IMR-90 (cell line): ENCODE measurements at regions not wholly inside any gene's neighbourhood (a gene's known extent, or its start where the extent isn't known, plus 50 kb on each side); places are given as distances from the start of the nearest gene placed in this dataset.

ENCODE experiments used
- ATAC-seq: fragments of 200-7000 bp; cut with Tn5 transposase; 2 replicates; pipeline ENCODE4 v1.9.1; 2020; ENCODE audit warnings: low read depth, mild to moderate bottlenecking, moderate library complexity
- BruUV-seq: library from RNA; stranded (reverse); fragments of 400-500 nt; replicated peaks from 2 replicates; lab custom pipeline; 2021; lab: Mats Ljungman, UMichigan
- CTCF ChIA-PET: fragments of 300-600 bp; formaldehyde crosslinking; extraction: SDS; loops from one replicate; lab custom pipeline; 2021; ENCODE audit warnings: antibody characterized with exemption; lab: Yijun Ruan, JAX
- POLR2A ChIA-PET: fragments of 300-600 bp; sonication (Branson Sonifier 250); formaldehyde crosslinking; loops from one replicate; lab custom pipeline; 2022; ENCODE audit warnings: antibody characterized with exemption; ENCODE audit not compliant: unreplicated experiment; lab: Charles Lee
- DNase-seq: peaks from one replicate; pipeline ENCODE4 v3.0.0; 2013
- H2AFZ ChIP-seq: replicated peaks from 2 replicates; pipeline ENCODE3; 2013; ENCODE audit warnings: low read length, mild to moderate bottlenecking; ENCODE audit not compliant: poor library complexity
- H2AK5ac ChIP-seq: 2 replicates; pipeline ENCODE4 v1.6.1; 2013; ENCODE audit warnings: low read depth, low read length, inconsistent platforms
- H2AK9ac ChIP-seq: replicated peaks from 2 replicates; pipeline ENCODE3; 2013; ENCODE audit warnings: mild to moderate bottlenecking, low read depth, low read length, moderate library complexity; ENCODE audit not compliant: poor library complexity
- H2BK120ac ChIP-seq: 2 replicates; pipeline ENCODE4 v1.6.1; 2013; ENCODE audit warnings: low read depth, low read length, inconsistent platforms
- H2BK15ac ChIP-seq: 3 replicates; pipeline ENCODE4 v1.6.1; 2013; ENCODE audit warnings: low read depth, low read length, inconsistent platforms
- H2BK20ac ChIP-seq: 2 replicates; pipeline ENCODE4 v1.6.1; 2013; ENCODE audit warnings: low read depth, mild to moderate bottlenecking, inconsistent platforms, low read length, moderate library complexity
- H2BK5ac ChIP-seq: 2 replicates; pipeline ENCODE4 v1.6.1; 2013; ENCODE audit warnings: mild to moderate bottlenecking, low read depth, low read length, inconsistent platforms; ENCODE audit not compliant: poor library complexity, severe bottlenecking
- H3K14ac ChIP-seq: replicated peaks from 2 replicates; pipeline ENCODE4 v1.6.1; 2013; ENCODE audit warnings: low read depth, low read length, inconsistent platforms
- H3K18ac ChIP-seq: 2 replicates; pipeline ENCODE4 v1.6.1; 2013; ENCODE audit warnings: low read depth, low read length, control low read depth
- H3K23ac ChIP-seq: 2 replicates; pipeline ENCODE4 v1.6.1; 2013; ENCODE audit warnings: low read depth, low read length, inconsistent platforms
- H3K27ac ChIP-seq: 2 replicates; pipeline ENCODE4 v1.5.1; 2013; ENCODE audit warnings: mild to moderate bottlenecking, control low read depth, low read length; ENCODE audit not compliant: insufficient read depth
- H3K27me3 ChIP-seq: 2 replicates; pipeline ENCODE4 v1.6.1; 2013; ENCODE audit warnings: low read length; ENCODE audit not compliant: control insufficient read depth, insufficient read depth
- H3K36me3 ChIP-seq: 2 replicates; pipeline ENCODE4 v1.6.1; 2013; ENCODE audit warnings: low read length, mixed read lengths; ENCODE audit not compliant: control insufficient read depth, insufficient read depth
- H3K4ac ChIP-seq: 2 replicates; pipeline ENCODE4 v1.6.1; 2013; ENCODE audit warnings: low read depth, low read length, inconsistent platforms
- H3K4me1 ChIP-seq: 2 replicates; pipeline ENCODE4 v1.6.1; 2013; ENCODE audit warnings: low read length, mixed read lengths; ENCODE audit not compliant: control insufficient read depth, insufficient read depth
- H3K4me2 ChIP-seq: 2 replicates; pipeline ENCODE4 v1.6.1; 2013; ENCODE audit warnings: low read depth, mild to moderate bottlenecking, control low read depth, low read length, moderate library complexity
- H3K4me3 ChIP-seq: 2 replicates; pipeline ENCODE4 v1.5.1; 2013; ENCODE audit warnings: low read depth, mild to moderate bottlenecking, control low read depth, low read length, moderate library complexity; ENCODE audit not compliant: insufficient read depth
- H3K56ac ChIP-seq: 2 replicates; pipeline ENCODE4 v1.6.1; 2013; ENCODE audit warnings: low read length, inconsistent platforms; ENCODE audit not compliant: insufficient read depth; ENCODE audit errors: extremely low read depth
- H3K79me1 ChIP-seq, 2 experiments: 2 replicates each; pipeline ENCODE4 v1.6.1; 2013; ENCODE audit warnings: low read length in 2 of 2, inconsistent platforms in 1 of 2, low read depth in 1 of 2
- H3K9ac ChIP-seq: 2 replicates; pipeline ENCODE4 v1.6.1; 2013; ENCODE audit warnings: low read depth, low read length, control low read depth
- H3K9me1 ChIP-seq: 2 replicates; pipeline ENCODE4 v1.6.1; 2013; ENCODE audit warnings: low read length, inconsistent platforms; ENCODE audit not compliant: insufficient read depth
- H3K9me3 ChIP-seq: 2 replicates; pipeline ENCODE4 v1.6.1; 2013; ENCODE audit warnings: low read length; ENCODE audit not compliant: control insufficient read depth, insufficient read depth
- H4K20me1 ChIP-seq: 2 replicates; pipeline ENCODE4 v1.6.1; 2013; ENCODE audit warnings: low read length, inconsistent platforms; ENCODE audit not compliant: insufficient read depth
- H4K5ac ChIP-seq: 2 replicates; pipeline ENCODE4 v1.6.1; 2013; ENCODE audit warnings: mild to moderate bottlenecking, low read depth, low read length, control low read depth
- H4K8ac ChIP-seq, 2 experiments: 2 replicates each; pipeline ENCODE4 v1.6.1; 2013; ENCODE audit warnings: low read depth in 2 of 2, low read length in 2 of 2, control low read depth in 1 of 2, inconsistent platforms in 1 of 2
- H4K91ac ChIP-seq: 2 replicates; pipeline ENCODE4 v1.6.1; 2013; ENCODE audit warnings: low read depth, low read length, inconsistent platforms; ENCODE audit not compliant: insufficient read depth
- CHD1 ChIP-seq: IDR thresholded peaks from 2 replicates; pipeline ENCODE4 v1.6.1; 2012; ENCODE audit warnings: low read depth, low read length, improper control_type of control experiment
- ELK1 ChIP-seq: fragments of 150-350 bp; IDR thresholded peaks from 2 replicates; pipeline ENCODE4 v1.6.1; 2016; ENCODE audit warnings: low read depth, mild to moderate bottlenecking, low read length, moderate library complexity, borderline replicate concordance
- NFE2L2 ChIP-seq: fragments of 150-350 bp; IDR thresholded peaks from 2 replicates; pipeline ENCODE4 v1.6.1; 2016; ENCODE audit warnings: low read depth, mild to moderate bottlenecking, low read length
- POLR2A ChIP-seq: IDR thresholded peaks from 2 replicates; pipeline ENCODE4 v1.6.1; 2012; ENCODE audit warnings: mild to moderate bottlenecking, low read depth, low read length
- RCOR1 ChIP-seq: IDR thresholded peaks from 2 replicates; pipeline ENCODE4 v1.6.1; 2012; ENCODE audit warnings: mild to moderate bottlenecking, low read length, improper control_type of control experiment; ENCODE audit not compliant: insufficient replicate concordance
- SMC3 ChIP-seq: fragments of 150-350 bp; IDR thresholded peaks from 2 replicates; pipeline ENCODE4 v1.6.1; 2016; ENCODE audit warnings: low read depth, mild to moderate bottlenecking, antibody characterized with exemption, low read length, moderate library complexity
- WGBS, 2 experiments: methylation state at CpG; one replicate each; pipeline versions ENCODE4 v1.1.5 to v1.1.7; 2013; ENCODE audit warnings: missing lambda C conversion rate in 2 of 2; ENCODE audit not compliant: insufficient read length in 1 of 2; ENCODE audit errors: extremely low coverage in 2 of 2; 5-methylcytosine and 5-hydroxymethylcytosine counted together
- dilution Hi-C: fragments of 300-500 bp; cut with HindIII; formaldehyde crosslinking; loops from one replicate; pipeline ENCODE4 v1.14.3; 2018; ENCODE audit warnings: low sequenced_read_pairs; ENCODE audit not compliant: unreplicated experiment
- in situ Hi-C: fragments of 300-500 bp; cut with MboI; formaldehyde crosslinking; loops from 3 replicates; pipeline ENCODE4 v1.14.3; 2019; ENCODE audit warnings: low sequenced_read_pairs, inconsistent platforms, mixed read lengths
- intact Hi-C: fragments of 100-400 bp; cut with micrococcal nuclease; formaldehyde crosslinking; loops from 2 replicates; pipeline ENCODE4 v1.10.0; 2022

DNA sequence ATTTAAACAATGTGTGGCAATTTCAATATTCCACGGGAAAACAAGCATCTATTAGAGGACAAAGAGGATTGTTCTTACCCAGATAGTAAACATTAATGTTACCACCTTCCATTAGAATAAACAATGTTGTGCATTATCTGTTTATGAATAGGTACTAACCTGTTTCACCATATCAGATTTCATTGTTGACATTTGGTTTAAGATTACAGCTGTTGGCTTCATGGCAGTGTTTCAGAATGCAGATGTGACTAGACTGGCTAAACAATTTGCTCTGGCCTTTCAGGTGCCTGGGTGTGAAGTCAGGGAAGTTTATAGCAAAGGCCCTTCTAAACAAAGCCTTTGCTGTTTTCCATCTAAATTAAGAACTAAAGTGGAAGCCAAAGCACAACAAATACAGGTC is 464.7 kb upstream of the FAM47C start:
- Histone ChIP-seq H3K14ac (no peak overlapping the region), H2AK5ac (no peak overlapping the region), H4K91ac (no peak overlapping the region), H3K9ac (no peak overlapping the region), H3K18ac (no peak overlapping the region), H3K56ac (no peak overlapping the region), H2AFZ (no peak overlapping the region), H3K4me2 (no peak overlapping the region), H2BK15ac (no peak overlapping the region), H2BK120ac (no peak overlapping the region), H4K20me1 (no peaks in the 10 kb centered on the region), H3K4me1 (no peaks in the 10 kb centered on the region), H2AK9ac (no peak overlapping the region), H3K36me3 (no peaks in the 10 kb centered on the region), H3K23ac (no peak overlapping the region), H3K27ac (no peak overlapping the region), H3K27me3 (no peaks in the 10 kb centered on the region), H3K4ac (no peak overlapping the region), H3K4me3 (no peak overlapping the region), H3K79me1 (no peaks in the 10 kb centered on the region), H3K9me1 (no peaks in the 10 kb centered on the region), H2BK5ac (no peak overlapping the region), H4K5ac (no peak overlapping the region), H3K9me3 (no peaks in the 10 kb centered on the region), H2BK20ac (no peak overlapping the region), H4K8ac (no peak overlapping the region)
- TF ChIP-seq NFE2L2 (no peak), POLR2A (no peak), CHD1 (no peak), RCOR1 (no peak), SMC3 (no peak), ELK1 (no peak)
- ChIA-PET POLR2A (no interaction called here), CTCF (no interaction called here)
- no peak for ATAC-seq
- in situ Hi-C loops (no loop called here), dilution Hi-C loops (no loop called here), intact Hi-C loops (no loop called here)
- DNase-seq = no peak
- no TSS peak for BruUV-seq
- no CpG with 5 or more reads among the region's 1 CpG for WGBS, 2 experiments
